ENCODE measurements at regions not wholly inside any gene's neighbourhood (a gene's known extent, or its start where the extent isn't known, plus 50 kb on each side); places are given as distances from the start of the nearest gene placed in this dataset.
"Not testable (repeated sequence)": the region's sequence is repeated elsewhere in the genome, so short reads cannot be mapped to it uniquely, and the experiment has no call there.

GRCh38 chr9:117864385-117865057, 160.3 kb downstream of the TLR4 start:
- no peak for DNase-seq

- no peak for DNase-seq
These were observed 164.4 kb downstream of the TLR4 start for GRCh38 chr9:117868594-117868993.

GRCh38 chr9:117869287-117869686, 165.1 kb downstream of the TLR4 start:
- DNase-seq, result no peak

GRCh38 chr9:117869712-117870111, 165.5 kb downstream of the TLR4 start:
- DNase-seq, result no peak

GRCh38 chr9:117873664-117874063, 169.5 kb downstream of the TLR4 start:
- no peak for DNase-seq

GRCh38 chr9:117875886-117876285, 171.7 kb downstream of the TLR4 start:
- DNase-seq, result no peak

GRCh38 chr9:117882171-117882570, 178.0 kb downstream of the TLR4 start:
- DNase-seq, result no peak

- DNase-seq, result no peak
These were observed 182.4 kb downstream of the TLR4 start for GRCh38 chr9:117886616-117887015.

- DNase-seq, result no peak
These were observed 183.2 kb downstream of the TLR4 start for GRCh38 chr9:117887383-117887782.

- no peak for DNase-seq
These were observed 183.7 kb downstream of the TLR4 start for GRCh38 chr9:117887941-117888340.

GRCh38 chr9:117903453-117903852, 199.2 kb downstream of the TLR4 start:
- DNase-seq, result no peak

- DNase-seq, result no peak
These were observed 202.6 kb downstream of the TLR4 start for GRCh38 chr9:117906763-117907162.

- DNase-seq, result no peak
These were observed 203.2 kb downstream of the TLR4 start for GRCh38 chr9:117907420-117907819.

GRCh38 chr9:117916291-117916690, 212.1 kb downstream of the TLR4 start:
- DNase-seq, result no peak

- DNase-seq, result no peak
These were observed 213.7 kb downstream of the TLR4 start for GRCh38 chr9:117917873-117918272.

- DNase-seq, result no peak
These were observed 215.3 kb downstream of the TLR4 start for GRCh38 chr9:117919538-117919937.

- DNase-seq, result no peak
These were observed 221.9 kb downstream of the TLR4 start for GRCh38 chr9:117926031-117926658.

- DNase-seq, result no peak
These were observed 223.2 kb downstream of the TLR4 start for GRCh38 chr9:117927354-117927753.

GRCh38 chr9:117929868-117930267, 225.7 kb downstream of the TLR4 start:
- DNase-seq, result no peak

GRCh38 chr9:117932585-117932984, 228.4 kb downstream of the TLR4 start:
- DNase-seq, result no peak

GRCh38 chr9:117936185-117937130, 232.3 kb downstream of the TLR4 start:
- DNase-seq, result no peak

GRCh38 chr9:117938086-117938485, 233.9 kb downstream of the TLR4 start:
- DNase-seq, result no peak

GRCh38 chr9:117938896-117939295, 234.7 kb downstream of the TLR4 start:
- DNase-seq, result no peak

GRCh38 chr9:117944750-117945149, 240.5 kb downstream of the TLR4 start:
- DNase-seq, result not testable (repeated sequence)
